Astrocyte (in vitro differentiated cells and primary cell): ENCODE measurements at regions not wholly inside any gene's neighbourhood (a gene's known extent, or its start where the extent isn't known, plus 50 kb on each side); places are given as distances from the start of the nearest gene placed in this dataset.

Experiments
- DNase-seq: peaks from one replicate; pipeline ENCODE4 v3.0.0-alpha.2; 2010; ENCODE audit warnings: low read depth
- FAIRE-seq: peaks from 2 replicates; lab custom pipeline; 2011; peaks lifted over from hg19 to GRCh38; lab: Jason Lieb, UNC
- H2AFZ ChIP-seq: 2 replicates; pipeline ENCODE4 v1.6.0; 2012; ENCODE audit warnings: low read depth, low read length, inconsistent platforms
- H3K27ac ChIP-seq: 2 replicates; pipeline ENCODE4 v1.5.1; 2011; ENCODE audit warnings: low read depth, low read length, inconsistent platforms
- H3K27me3 ChIP-seq: 2 replicates; pipeline ENCODE4 v1.6.0; 2011; ENCODE audit warnings: low read length, inconsistent platforms; ENCODE audit not compliant: insufficient read depth
- H3K36me3 ChIP-seq: 2 replicates; pipeline ENCODE4 v1.5.1; 2011; ENCODE audit warnings: low read length, inconsistent platforms; ENCODE audit not compliant: insufficient read depth
- H3K4me1 ChIP-seq: 2 replicates; pipeline ENCODE4 v1.5.1; 2011; ENCODE audit warnings: low read length, inconsistent platforms; ENCODE audit not compliant: insufficient read depth
- H3K4me2 ChIP-seq: 2 replicates; pipeline ENCODE4 v1.6.0; 2012; ENCODE audit warnings: low read length, inconsistent platforms
- H3K4me3 ChIP-seq: 2 replicates; pipeline ENCODE4 v1.5.1; 2011; ENCODE audit warnings: low read depth, mild to moderate bottlenecking, low read length, inconsistent platforms; ENCODE audit not compliant: insufficient read depth
- H3K79me2 ChIP-seq: 2 replicates; pipeline ENCODE4 v1.6.0; 2012; ENCODE audit warnings: mild to moderate bottlenecking, low read length, inconsistent platforms; ENCODE audit not compliant: insufficient read depth
- H3K9ac ChIP-seq: 2 replicates; pipeline ENCODE4 v1.6.0; 2012; ENCODE audit warnings: mild to moderate bottlenecking, low read length, inconsistent platforms
- H3K9me3 ChIP-seq: 2 replicates; pipeline ENCODE4 v1.5.1; 2012; ENCODE audit warnings: low read depth, mild to moderate bottlenecking, low read length, inconsistent platforms; ENCODE audit not compliant: insufficient read depth
- H4K20me1 ChIP-seq: 2 replicates; pipeline ENCODE4 v1.6.0; 2012; ENCODE audit warnings: low read length, inconsistent platforms; ENCODE audit not compliant: insufficient read depth
- H3K27ac Mint-ChIP-seq: one replicate; pipeline ENCODE4 v1.8.0; 2021; ENCODE audit warnings: mild to moderate bottlenecking, mixed read lengths; ENCODE audit not compliant: unreplicated experiment
- H3K27me3 Mint-ChIP-seq: one replicate; pipeline ENCODE4 v1.8.0; 2021; ENCODE audit warnings: low read depth, mixed read lengths; ENCODE audit not compliant: unreplicated experiment
- H3K36me3 Mint-ChIP-seq: one replicate; pipeline ENCODE4 v1.8.0; 2021; ENCODE audit warnings: low read depth, mixed read lengths; ENCODE audit not compliant: unreplicated experiment
- H3K4me1 Mint-ChIP-seq: one replicate; pipeline ENCODE4 v1.8.0; 2021; ENCODE audit warnings: low read depth, mixed read lengths; ENCODE audit not compliant: unreplicated experiment
- H3K4me3 Mint-ChIP-seq: one replicate; pipeline ENCODE4 v1.8.0; 2021; ENCODE audit warnings: mild to moderate bottlenecking, moderate library complexity, mixed read lengths; ENCODE audit not compliant: unreplicated experiment
- H3K9me3 Mint-ChIP-seq: one replicate; pipeline ENCODE4 v1.8.0; 2021; ENCODE audit warnings: mild to moderate bottlenecking, mixed read lengths; ENCODE audit not compliant: unreplicated experiment
- CTCF ChIP-seq: IDR thresholded peaks from 2 replicates; pipeline ENCODE4 v1.5.1; 2011; ENCODE audit warnings: low read depth, mild to moderate bottlenecking, inconsistent platforms, low read length, moderate library complexity; ENCODE audit not compliant: insufficient read depth
- EZH2 ChIP-seq: IDR thresholded peaks from 2 replicates; pipeline ENCODE4 v1.6.1; 2012; ENCODE audit warnings: mild to moderate bottlenecking, low read length, inconsistent platforms; ENCODE audit not compliant: insufficient read depth

GRCh38 chr3:18772699-18773305 lies 347.7 kb upstream of the SATB1 start:
- no peaks in the 10 kb centered on the region for H3K9me3 ChIP-seq
- H3K4me1 ChIP-seq, result no peaks in the 10 kb centered on the region
- no peaks in the 10 kb centered on the region for H3K27me3 ChIP-seq
- FAIRE-seq (no peak), DNase-seq (no peak)
- TF ChIP-seq CTCF (no peak), EZH2 (no peak)
- H3K4me1 Mint-ChIP-seq, result no peaks in the 10 kb centered on the region
- H3K9ac ChIP-seq, result no peak overlapping the region
- no peaks in the 10 kb centered on the region for H3K9me3 Mint-ChIP-seq
- H3K4me2 ChIP-seq, result no peak overlapping the region
- no peaks in the 10 kb centered on the region for H3K36me3 ChIP-seq
- H3K36me3 Mint-ChIP-seq, result no peaks in the 10 kb centered on the region
- H2AFZ ChIP-seq, result no peak overlapping the region
- no peak overlapping the region for H3K4me3 Mint-ChIP-seq
- H3K27ac ChIP-seq, result no peak overlapping the region
- H4K20me1 ChIP-seq, result no peaks in the 10 kb centered on the region
- H3K79me2 ChIP-seq, result no peaks in the 10 kb centered on the region
- H3K27me3 Mint-ChIP-seq, result no peaks in the 10 kb centered on the region
- H3K27ac Mint-ChIP-seq, result no peak overlapping the region
- no peak overlapping the region for H3K4me3 ChIP-seq

GRCh38 chr3:18771931-18772330 lies 346.8 kb upstream of the SATB1 start:
- no peak overlapping the region for H3K4me3 ChIP-seq
- H3K27me3 ChIP-seq, result no peaks in the 10 kb centered on the region
- Mint-ChIP-seq H3K27me3 (no peaks in the 10 kb centered on the region), H3K36me3 (no peaks in the 10 kb centered on the region), H3K4me3 (no peak overlapping the region), H3K27ac (no peak overlapping the region), H3K9me3 (no peaks in the 10 kb centered on the region), H3K4me1 (no peaks in the 10 kb centered on the region)
- H3K4me2 ChIP-seq, result no peak overlapping the region
- H3K9me3 ChIP-seq, result no peaks in the 10 kb centered on the region
- H4K20me1 ChIP-seq, result no peaks in the 10 kb centered on the region
- no peak for TF ChIP-seq CTCF
- TF ChIP-seq EZH2, result no peak
- H3K9ac ChIP-seq, result no peak overlapping the region
- H3K79me2 ChIP-seq, result no peaks in the 10 kb centered on the region
- DNase-seq (no peak), FAIRE-seq (no peak)
- no peaks in the 10 kb centered on the region for H3K4me1 ChIP-seq
- H3K36me3 ChIP-seq, result no peaks in the 10 kb centered on the region
- H2AFZ ChIP-seq, result no peak overlapping the region
- no peak overlapping the region for H3K27ac ChIP-seq

GRCh38 chr3:18770800-18771199 lies 345.7 kb upstream of the SATB1 start:
- TF ChIP-seq CTCF (no peak), EZH2 (no peak)
- Histone ChIP-seq H3K4me2 (no peak overlapping the region), H3K79me2 (no peaks in the 10 kb centered on the region), H3K27ac (no peak overlapping the region), H4K20me1 (no peaks in the 10 kb centered on the region), H3K4me3 (no peak overlapping the region), H3K9ac (no peak overlapping the region), H2AFZ (no peak overlapping the region), H3K27me3 (no peaks in the 10 kb centered on the region), H3K4me1 (no peaks in the 10 kb centered on the region), H3K9me3 (no peaks in the 10 kb centered on the region), H3K36me3 (no peaks in the 10 kb centered on the region)
- no peak for FAIRE-seq
- no peak overlapping the region for H3K4me3 Mint-ChIP-seq
- H3K27ac Mint-ChIP-seq, result no peak overlapping the region
- H3K9me3 Mint-ChIP-seq, result no peaks in the 10 kb centered on the region
- no peaks in the 10 kb centered on the region for H3K36me3 Mint-ChIP-seq
- H3K4me1 Mint-ChIP-seq, result no peaks in the 10 kb centered on the region
- no peak for DNase-seq
- H3K27me3 Mint-ChIP-seq, result no peaks in the 10 kb centered on the region
